PC-3 (cell line): ENCODE measurements at regions not wholly inside any gene's neighbourhood (a gene's known extent, or its start where the extent isn't known, plus 50 kb on each side); places are given as distances from the start of the nearest gene placed in this dataset.
A peak's percentile ranks its signal among the peaks of the same experiment; 100 is the strongest.

Experiments
- ATAC-seq: fragments of 200-7000 bp; cut with Tn5 transposase; 2 replicates; pipeline ENCODE4 v1.9.1; 2020; ENCODE audit warnings: mild to moderate bottlenecking, moderate library complexity
- BruUV-seq: library from RNA; stranded (reverse); fragments of 400-500 nt; replicated peaks from 2 replicates; lab custom pipeline; 2021; lab: Mats Ljungman, UMichigan
- CTCF ChIA-PET: fragments of 300-600 bp; sonication (Branson Sonifier 250); formaldehyde crosslinking; loops from one replicate; lab custom pipeline; 2022; ENCODE audit warnings: antibody characterized with exemption; lab: Charles Lee
- POLR2A ChIA-PET: fragments of 300-600 bp; sonication (Branson Sonifier 250); formaldehyde crosslinking; loops from one replicate; lab custom pipeline; 2022; ENCODE audit warnings: antibody characterized with exemption; ENCODE audit not compliant: unreplicated experiment; lab: Charles Lee
- DNase-seq: peaks from one replicate; pipeline ENCODE4 v3.0.0-alpha.2; 2015
- H2AFZ ChIP-seq: fragments of 300-600 bp; sonication (generic); 2 replicates; pipeline ENCODE4 v1.6.0; 2016; ENCODE audit warnings: antibody characterized with exemption, low read length
- H3F3A ChIP-seq: fragments of 300-600 bp; sonication (generic); one replicate; pipeline ENCODE4 v1.6.0; 2017; ENCODE audit warnings: antibody characterized with exemption, low read length, control low read depth, mild to moderate bottlenecking; ENCODE audit not compliant: unreplicated experiment
- H3K27ac ChIP-seq: fragments of 300-600 bp; sonication (generic); 2 replicates; pipeline ENCODE4 v1.5.1; 2016; ENCODE audit warnings: mild to moderate bottlenecking, low read length
- H3K27me3 ChIP-seq: fragments of 300-600 bp; sonication (generic); 2 replicates; pipeline ENCODE4 v1.6.1; 2016; ENCODE audit warnings: low read length, mixed read lengths
- H3K36me3 ChIP-seq: fragments of 300-600 bp; sonication (generic); 2 replicates; pipeline ENCODE4 v1.6.1; 2016; ENCODE audit warnings: low read depth, mixed run types, low read length, mixed read lengths
- H3K4me1 ChIP-seq: fragments of 300-600 bp; sonication (generic); 2 replicates; pipeline ENCODE4 v1.5.1; 2016; ENCODE audit warnings: low read length; ENCODE audit not compliant: insufficient read depth
- H3K4me2 ChIP-seq: fragments of 300-600 bp; sonication (generic); 2 replicates; pipeline ENCODE4 v1.6.0; 2016; ENCODE audit warnings: low read length
- H3K4me3 ChIP-seq: fragments of 300-600 bp; sonication (generic); 2 replicates; pipeline ENCODE4 v1.5.1; 2016; ENCODE audit warnings: mild to moderate bottlenecking, low read length, mixed read lengths
- H3K79me2 ChIP-seq: fragments of 300-600 bp; sonication (generic); 2 replicates; pipeline ENCODE4 v1.6.1; 2017; ENCODE audit warnings: low read length, mixed read lengths
- H3K9ac ChIP-seq: fragments of 300-600 bp; sonication (generic); 2 replicates; pipeline ENCODE4 v1.6.0; 2016; ENCODE audit warnings: mild to moderate bottlenecking, low read length
- H3K9me2 ChIP-seq: fragments of 300-600 bp; sonication (generic); replicated peaks from 2 replicates; pipeline ENCODE4 v1.6.1; 2016; ENCODE audit warnings: mixed run types, low read length, mixed read lengths
- H3K9me3 ChIP-seq: fragments of 300-600 bp; sonication (generic); 2 replicates; pipeline ENCODE4 v1.6.1; 2016; ENCODE audit warnings: low read length, mixed read lengths
- H4K20me1 ChIP-seq: fragments of 300-600 bp; sonication (generic); 2 replicates; pipeline ENCODE4 v1.6.1; 2016; ENCODE audit warnings: low read length, mixed read lengths
- CTCF ChIP-seq: fragments of 300-600 bp; sonication (generic); conservative IDR thresholded peaks from 2 replicates; pipeline ENCODE4 v1.5.1; 2017; ENCODE audit warnings: antibody characterized with exemption, low read depth, mild to moderate bottlenecking, low read length
- EZH2 ChIP-seq: fragments of 300-600 bp; sonication (generic); IDR thresholded peaks from one replicate; pipeline ENCODE4 v1.6.1; 2017; ENCODE audit warnings: antibody characterized with exemption, mild to moderate bottlenecking, low read length; ENCODE audit not compliant: unreplicated experiment
- EZH2phosphoT487 ChIP-seq: fragments of 300-600 bp; sonication (generic); IDR thresholded peaks from 2 replicates; pipeline ENCODE4 v1.6.1; 2018; ENCODE audit warnings: mild to moderate bottlenecking, antibody characterized with exemption, low read length, borderline replicate concordance
- intact Hi-C: fragments of 100-400 bp; cut with micrococcal nuclease; formaldehyde crosslinking; loops from 2 replicates; pipeline ENCODE4 v1.9.0; 2023

GRCh38 chr11:93933230-93933629, 82.8 kb upstream of the VSTM5 start:
- Histone ChIP-seq H3K9me2 (no peaks in the 10 kb centered on the region), H3K27ac (no peak overlapping the region), H3K4me1 (peaks cover 48% of the 10 kb centered on the region), H3K4me2 (no peak overlapping the region), H4K20me1 (no peaks in the 10 kb centered on the region), H3K4me3 (no peak overlapping the region), H2AFZ (no peak overlapping the region), H3K27me3 (no peaks in the 10 kb centered on the region), H3F3A (peaks cover 8% of the 10 kb centered on the region), H3K79me2 (no peaks in the 10 kb centered on the region), H3K9ac (no peak overlapping the region), H3K9me3 (no peaks in the 10 kb centered on the region), H3K36me3 (no peaks in the 10 kb centered on the region)
- BruUV-seq = no TSS peak
- ATAC-seq (no peak), DNase-seq (no peak)
- POLR2A ChIA-PET = no interaction called here
- intact Hi-C loops = no loop called here
- CTCF ChIA-PET = no interaction called here
- TF ChIP-seq EZH2phosphoT487 = no peak
- TF ChIP-seq CTCF = no peak
- no peak for TF ChIP-seq EZH2

GRCh38 chr11:93935826-93936225, 85.3 kb upstream of the HEPHL1 start:
- H3K27ac ChIP-seq = peak overlapping the region; percentile 72
- CTCF ChIA-PET = no interaction called here
- H3K9ac ChIP-seq = peak overlapping the region; percentile 50; the same call in 1 of the 2 replicates
- DNase-seq = peak; percentile 79
- no peaks in the 10 kb centered on the region for H3K9me2 ChIP-seq
- H3K27me3 ChIP-seq = no peaks in the 10 kb centered on the region
- H4K20me1 ChIP-seq = no peaks in the 10 kb centered on the region
- no peak overlapping the region for H2AFZ ChIP-seq
- no peaks in the 10 kb centered on the region for H3K36me3 ChIP-seq
- H3K9me3 ChIP-seq = no peaks in the 10 kb centered on the region
- no peak overlapping the region for H3K4me3 ChIP-seq
- intact Hi-C loops = loop anchor here (5.0 kb wide), 2 partner anchors 86 to 196 kb away; partner anchors contain the start of gene HEPHL1
- TF ChIP-seq CTCF = no peak
- no peak for TF ChIP-seq EZH2phosphoT487
- no peak for TF ChIP-seq EZH2
- H3K4me2 ChIP-seq = peak overlapping the region; percentile 27
- peaks cover 16% of the 10 kb centered on the region for H3F3A ChIP-seq
- ATAC-seq = peak; percentile 9
- H3K4me1 ChIP-seq = peaks cover 57% of the 10 kb centered on the region
- POLR2A ChIA-PET = interaction anchor here (0.6 kb wide), 1 partner anchor 1172 kb away, joined by 3 read pairs; no protein-coding TSS in a partner anchor
- no peaks in the 10 kb centered on the region for H3K79me2 ChIP-seq
- BruUV-seq = no TSS peak

- Histone ChIP-seq H3K27me3 (no peaks in the 10 kb centered on the region), H2AFZ (peak overlapping the region; percentile 59), H3K4me1 (peaks cover 64% of the 10 kb centered on the region), H3K4me2 (peak overlapping the region; percentile 27), H3K4me3 (no peak overlapping the region), H3K79me2 (no peaks in the 10 kb centered on the region), H3K9me3 (no peaks in the 10 kb centered on the region), H3K9me2 (no peaks in the 10 kb centered on the region), H3F3A (peaks cover 16% of the 10 kb centered on the region), H3K36me3 (no peaks in the 10 kb centered on the region), H4K20me1 (no peaks in the 10 kb centered on the region), H3K27ac (peak overlapping the region; percentile 72), H3K9ac (peak overlapping the region; percentile 50)
- TF ChIP-seq EZH2 = no peak
- no peak for TF ChIP-seq EZH2phosphoT487
- no peak for TF ChIP-seq CTCF
- CTCF ChIA-PET = no interaction called here
- ATAC-seq (no peak), DNase-seq (peak; percentile 45)
- intact Hi-C loops = loop anchor here (5.0 kb wide), 2 partner anchors 86 to 196 kb away; partner anchors contain the start of gene HEPHL1
- POLR2A ChIA-PET = interaction anchor here (0.6 kb wide), 2 partner anchors 1172 to 1326 kb away, joined by 3 read pairs; no protein-coding TSS in a partner anchor
- BruUV-seq = no TSS peak
Measured at GRCh38 chr11:93936460-93936859, 84.7 kb upstream of the HEPHL1 start.
